ENCODE measurements at regions not wholly inside any gene's neighbourhood (a gene's known extent, or its start where the extent isn't known, plus 50 kb on each side); places are given as distances from the start of the nearest gene placed in this dataset.

DNA sequence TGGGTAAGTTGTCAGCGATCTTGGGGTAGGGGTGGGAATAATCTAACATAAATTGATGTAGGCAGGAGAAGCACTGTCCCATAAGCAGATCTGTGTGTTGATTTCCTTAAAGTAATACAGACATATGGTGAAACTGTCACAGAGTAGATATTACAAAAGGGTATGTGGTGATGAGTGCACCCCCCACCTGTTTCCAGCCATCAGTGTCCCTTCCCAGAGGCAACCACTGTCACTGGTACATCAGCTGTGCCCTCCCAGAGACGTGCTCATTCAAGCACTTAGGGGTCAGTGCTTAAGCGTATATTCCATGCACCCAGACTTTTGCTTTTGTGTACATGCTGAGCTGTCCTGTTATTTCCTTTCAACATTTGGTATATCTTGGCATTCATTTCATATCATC is 94.3 kb upstream of the PITX1 start:
- H3K27me3 ChIP-seq (ENCODE audit: control insufficient read depth, insufficient read depth, low read length), result no peaks in the 10 kb centered on the region
- no peaks in the 10 kb centered on the region for H3K36me3 ChIP-seq (ENCODE audit: control insufficient read depth, insufficient read depth, low read length)
- H3K4me3 ChIP-seq (ENCODE audit: low read length), result no peak overlapping the region
- H3K4me1 ChIP-seq (ENCODE audit: control insufficient read depth, insufficient read depth, low read length), result peaks cover 23% of the 10 kb centered on the region
- H3K9ac ChIP-seq (ENCODE audit: low read length), result no peak overlapping the region
- H3K9me3 ChIP-seq (ENCODE audit: control insufficient read depth, low read length), result no peaks in the 10 kb centered on the region

DNA sequence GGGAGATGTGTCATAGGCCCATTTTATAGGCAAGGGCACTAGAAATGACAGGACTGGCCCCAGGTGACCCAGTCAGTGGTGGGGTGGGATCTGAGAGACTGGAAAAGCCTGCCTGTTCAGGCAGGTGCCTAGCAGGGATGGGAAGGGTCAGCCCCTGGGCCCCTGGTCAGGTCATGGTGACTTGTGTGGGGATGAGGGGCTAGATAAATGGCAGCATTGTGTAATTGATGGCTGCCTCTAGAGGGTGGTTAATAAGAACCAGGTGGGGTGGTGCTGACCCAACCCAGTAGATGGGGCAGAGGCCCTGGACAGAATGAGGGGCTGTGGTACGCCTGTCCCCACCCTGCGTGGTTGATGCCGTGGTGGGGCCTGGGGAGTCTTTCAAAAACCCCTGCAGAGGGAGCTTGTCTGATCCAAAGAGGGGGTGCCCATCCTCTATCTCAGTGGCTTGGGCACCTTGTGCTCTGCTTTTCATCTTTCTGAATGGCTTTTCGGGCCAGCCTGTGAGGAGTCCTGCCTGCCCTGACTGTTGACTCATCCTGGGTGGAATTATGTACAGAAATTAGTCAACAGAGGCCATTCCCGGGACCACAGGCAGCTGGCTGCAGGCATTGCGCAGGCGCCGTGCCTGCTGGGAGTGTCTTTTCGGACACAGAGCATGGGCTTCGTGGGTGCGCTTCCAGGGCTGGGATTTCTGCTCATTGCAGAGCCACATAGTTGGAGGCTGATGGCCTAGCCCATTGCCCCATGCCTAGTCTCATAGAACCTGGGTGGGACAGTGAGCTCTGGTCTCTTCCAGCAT is 93.6 kb upstream of the PITX1 start:
- Histone ChIP-seq H3K27me3 (ENCODE audit: control insufficient read depth, insufficient read depth, low read length) (no peaks in the 10 kb centered on the region), H3K4me3 (ENCODE audit: low read length) (no peak overlapping the region), H3K9ac (ENCODE audit: low read length) (no peak overlapping the region), H3K4me1 (ENCODE audit: control insufficient read depth, insufficient read depth, low read length) (peaks cover 23% of the 10 kb centered on the region), H3K36me3 (ENCODE audit: control insufficient read depth, insufficient read depth, low read length) (no peaks in the 10 kb centered on the region), H3K9me3 (ENCODE audit: control insufficient read depth, low read length) (no peaks in the 10 kb centered on the region)

DNA sequence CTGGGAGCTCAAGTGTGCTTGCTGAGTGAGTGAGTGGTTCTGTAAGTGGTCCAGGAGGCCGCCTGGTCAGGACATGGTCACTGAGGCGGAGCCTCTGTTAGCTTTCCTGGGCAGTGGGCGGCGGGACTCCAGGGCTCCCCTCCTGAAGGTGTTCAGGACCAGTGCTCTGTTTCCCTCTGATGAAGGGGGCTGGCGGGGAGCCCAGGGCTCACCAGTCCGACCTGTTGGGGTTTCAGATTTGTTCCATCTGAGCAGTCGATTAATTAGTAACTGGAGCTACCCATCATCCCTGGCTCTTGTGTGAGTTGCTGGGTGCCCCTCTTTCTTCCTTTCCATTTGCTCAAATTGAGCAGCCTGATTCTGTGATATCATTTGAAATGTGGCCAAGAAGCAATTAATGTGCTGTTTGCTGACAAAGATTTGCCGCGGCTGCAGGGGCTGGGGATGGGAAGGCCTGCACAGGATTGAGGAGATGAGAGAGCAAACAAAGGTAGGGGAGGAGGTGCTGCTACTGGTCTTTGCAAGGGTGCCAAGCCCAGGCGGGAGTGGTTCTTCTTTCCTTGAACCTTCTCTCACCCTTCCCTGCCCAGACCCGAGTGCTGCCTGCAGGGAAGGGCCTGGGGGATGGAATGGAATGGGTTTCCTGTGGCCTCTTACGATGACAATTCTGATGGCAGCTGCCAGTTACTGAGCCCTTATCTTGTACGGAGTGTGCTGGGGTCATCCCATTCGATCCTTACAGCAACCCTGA is 92.8 kb upstream of the PITX1 start:
- no peak overlapping the region for H3K9ac ChIP-seq (ENCODE audit: low read length)
- H3K36me3 ChIP-seq (ENCODE audit: control insufficient read depth, insufficient read depth, low read length), result no peaks in the 10 kb centered on the region
- H3K9me3 ChIP-seq (ENCODE audit: control insufficient read depth, low read length), result no peaks in the 10 kb centered on the region
- H3K4me3 ChIP-seq (ENCODE audit: low read length), result no peak overlapping the region
- H3K27me3 ChIP-seq (ENCODE audit: control insufficient read depth, insufficient read depth, low read length), result no peaks in the 10 kb centered on the region
- peaks cover 23% of the 10 kb centered on the region for H3K4me1 ChIP-seq (ENCODE audit: control insufficient read depth, insufficient read depth, low read length)

DNA sequence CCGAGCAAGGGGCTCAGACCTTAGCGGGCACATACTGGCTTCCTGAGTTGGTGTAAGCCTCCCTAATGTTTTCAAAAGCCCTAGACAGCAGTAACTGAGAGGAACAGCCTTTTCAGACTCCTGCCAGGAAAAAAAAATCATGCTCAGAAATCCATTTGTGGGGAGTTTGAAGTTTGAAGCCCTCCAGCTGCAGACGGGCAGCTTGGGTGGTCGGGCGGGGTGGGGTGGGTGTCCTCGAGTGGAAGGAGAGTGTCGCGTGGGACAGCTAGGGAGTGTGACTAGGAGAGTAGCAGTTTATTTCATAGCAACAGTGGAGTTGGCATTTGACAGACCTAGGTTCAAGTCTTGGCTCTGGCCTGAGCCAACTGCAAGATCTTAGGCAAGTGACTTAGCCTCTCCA is 90.7 kb upstream of the PITX1 start:
- Histone ChIP-seq H3K9ac (ENCODE audit: low read length) (no peak overlapping the region), H3K4me1 (ENCODE audit: control insufficient read depth, insufficient read depth, low read length) (peaks cover 23% of the 10 kb centered on the region), H3K36me3 (ENCODE audit: control insufficient read depth, insufficient read depth, low read length) (no peaks in the 10 kb centered on the region), H3K27me3 (ENCODE audit: control insufficient read depth, insufficient read depth, low read length) (no peaks in the 10 kb centered on the region), H3K4me3 (ENCODE audit: low read length) (no peak overlapping the region), H3K9me3 (ENCODE audit: control insufficient read depth, low read length) (no peaks in the 10 kb centered on the region)

DNA sequence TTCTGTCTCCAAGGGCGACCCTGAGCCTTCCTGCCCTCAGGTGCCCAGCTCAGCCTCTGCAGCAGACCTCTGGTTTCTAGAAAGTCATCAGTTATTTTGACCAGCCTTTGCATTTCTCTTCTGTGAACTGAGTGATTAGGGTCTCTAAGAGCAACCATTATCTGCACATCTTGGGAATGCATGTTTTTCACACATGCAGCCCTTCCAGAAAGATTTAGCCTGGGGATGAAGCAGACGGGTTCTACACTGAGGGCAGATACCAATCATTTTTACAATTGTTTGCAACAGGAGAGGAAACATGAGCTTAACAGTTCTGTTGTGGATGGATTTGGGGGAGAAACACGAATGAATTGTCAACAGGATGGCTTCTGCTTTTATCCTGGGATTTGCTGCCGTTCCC is 90.1 kb upstream of the PITX1 start:
- H3K9ac ChIP-seq (ENCODE audit: low read length), result no peak overlapping the region
- H3K4me1 ChIP-seq (ENCODE audit: control insufficient read depth, insufficient read depth, low read length), result peaks cover 23% of the 10 kb centered on the region
- no peaks in the 10 kb centered on the region for H3K9me3 ChIP-seq (ENCODE audit: control insufficient read depth, low read length)
- no peak overlapping the region for H3K4me3 ChIP-seq (ENCODE audit: low read length)
- no peaks in the 10 kb centered on the region for H3K27me3 ChIP-seq (ENCODE audit: control insufficient read depth, insufficient read depth, low read length)
- no peaks in the 10 kb centered on the region for H3K36me3 ChIP-seq (ENCODE audit: control insufficient read depth, insufficient read depth, low read length)

DNA sequence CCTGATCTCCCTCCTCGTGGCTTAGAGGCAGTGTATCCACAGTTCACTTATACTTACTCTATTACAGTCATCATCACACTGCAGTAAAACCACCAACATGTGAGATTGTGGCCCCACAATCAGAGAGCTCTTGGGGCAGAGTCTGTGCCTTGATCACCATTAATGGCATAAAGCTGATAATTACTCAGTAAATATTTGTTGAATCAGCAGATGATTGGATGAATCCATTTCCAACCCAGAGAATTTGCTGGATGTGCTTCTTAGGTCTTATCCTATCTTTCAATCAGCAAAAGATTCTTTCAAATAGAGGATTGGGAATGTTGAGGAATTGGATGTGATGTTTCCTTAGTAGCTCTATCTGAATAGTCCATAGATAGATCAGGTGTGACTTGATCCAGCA is 88.8 kb upstream of the PITX1 start:
- no peak overlapping the region for H3K4me3 ChIP-seq (ENCODE audit: low read length)
- no peaks in the 10 kb centered on the region for H3K9me3 ChIP-seq (ENCODE audit: control insufficient read depth, low read length)
- H3K9ac ChIP-seq (ENCODE audit: low read length), result no peak overlapping the region
- no peaks in the 10 kb centered on the region for H3K36me3 ChIP-seq (ENCODE audit: control insufficient read depth, insufficient read depth, low read length)
- peaks cover 15% of the 10 kb centered on the region for H3K4me1 ChIP-seq (ENCODE audit: control insufficient read depth, insufficient read depth, low read length)
- no peaks in the 10 kb centered on the region for H3K27me3 ChIP-seq (ENCODE audit: control insufficient read depth, insufficient read depth, low read length)

DNA sequence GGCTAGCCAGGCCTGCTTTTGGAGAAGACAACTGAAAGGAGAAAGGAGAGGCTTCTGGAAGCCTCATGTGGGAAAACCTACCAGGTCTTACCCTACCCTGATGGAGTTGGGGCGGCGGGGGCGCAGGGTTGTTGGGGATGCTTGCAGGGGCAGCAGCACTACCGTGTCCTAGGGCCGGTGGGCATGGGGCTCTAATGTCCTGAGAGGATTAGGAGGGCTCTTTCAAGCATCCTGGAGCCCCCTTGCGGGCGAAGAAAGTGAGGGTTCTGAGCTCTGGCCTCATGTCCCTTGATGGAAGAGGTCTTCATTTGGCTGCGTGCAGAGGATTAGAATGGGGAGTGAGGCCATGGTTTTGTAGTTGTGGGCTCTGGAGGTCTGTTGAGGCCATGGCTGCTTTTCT is 86.9 kb upstream of the PITX1 start:
- Histone ChIP-seq H3K4me3 (ENCODE audit: low read length) (no peak overlapping the region), H3K36me3 (ENCODE audit: control insufficient read depth, insufficient read depth, low read length) (no peaks in the 10 kb centered on the region), H3K4me1 (ENCODE audit: control insufficient read depth, insufficient read depth, low read length) (peaks cover 3% of the 10 kb centered on the region), H3K9ac (ENCODE audit: low read length) (no peak overlapping the region), H3K27me3 (ENCODE audit: control insufficient read depth, insufficient read depth, low read length) (no peaks in the 10 kb centered on the region), H3K9me3 (ENCODE audit: control insufficient read depth, low read length) (no peaks in the 10 kb centered on the region)

DNA sequence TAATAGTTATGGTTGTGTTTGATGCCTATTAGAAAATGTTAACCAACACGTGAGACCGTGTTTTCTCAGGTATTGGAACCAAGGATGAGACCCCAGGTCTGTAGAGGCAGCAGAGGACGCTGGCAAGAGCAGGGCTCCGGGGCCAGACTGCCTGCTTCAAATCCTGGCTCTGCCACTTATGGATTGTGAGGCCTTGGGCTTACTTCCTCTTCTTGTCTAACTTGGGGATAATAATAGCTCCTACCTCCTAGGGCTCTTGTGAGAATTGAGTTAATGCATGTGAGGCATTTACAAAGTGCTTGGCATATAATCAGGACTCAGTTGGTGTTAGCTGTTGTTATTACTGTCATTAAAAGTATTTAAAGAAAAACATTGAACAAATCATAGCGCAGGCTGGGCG is 85.5 kb upstream of the PITX1 start:
- Histone ChIP-seq H3K36me3 (ENCODE audit: control insufficient read depth, insufficient read depth, low read length) (no peaks in the 10 kb centered on the region), H3K4me1 (ENCODE audit: control insufficient read depth, insufficient read depth, low read length) (peaks cover 7% of the 10 kb centered on the region), H3K9me3 (ENCODE audit: control insufficient read depth, low read length) (no peaks in the 10 kb centered on the region), H3K27me3 (ENCODE audit: control insufficient read depth, insufficient read depth, low read length) (no peaks in the 10 kb centered on the region), H3K4me3 (ENCODE audit: low read length) (no peak overlapping the region), H3K9ac (ENCODE audit: low read length) (no peak overlapping the region)

DNA sequence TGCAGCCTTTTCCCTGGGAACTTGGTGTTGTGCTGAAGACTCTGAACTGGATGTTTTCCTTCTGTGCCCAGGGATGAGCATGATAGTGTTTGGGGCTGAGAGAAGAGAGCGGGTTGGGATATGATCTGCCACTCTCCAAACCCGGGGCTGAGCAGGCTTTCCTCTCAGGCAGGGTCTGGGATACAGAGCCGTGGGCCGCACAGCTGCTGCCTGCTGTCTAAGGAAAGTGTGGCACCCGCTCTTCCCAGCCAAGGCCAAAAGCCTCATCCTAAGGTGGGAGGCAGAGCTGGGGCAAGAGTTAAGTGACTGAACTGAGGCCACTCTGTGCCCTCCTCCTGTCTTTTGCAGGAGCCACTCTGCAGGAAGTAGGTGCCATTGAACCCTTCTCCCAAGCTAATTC is 83.6 kb upstream of the PITX1 start:
- no peak overlapping the region for H3K4me3 ChIP-seq (ENCODE audit: low read length)
- H3K9me3 ChIP-seq (ENCODE audit: control insufficient read depth, low read length), result no peaks in the 10 kb centered on the region
- H3K4me1 ChIP-seq (ENCODE audit: control insufficient read depth, insufficient read depth, low read length), result peaks cover 7% of the 10 kb centered on the region
- H3K36me3 ChIP-seq (ENCODE audit: control insufficient read depth, insufficient read depth, low read length), result no peaks in the 10 kb centered on the region
- H3K9ac ChIP-seq (ENCODE audit: low read length), result no peak overlapping the region
- no peaks in the 10 kb centered on the region for H3K27me3 ChIP-seq (ENCODE audit: control insufficient read depth, insufficient read depth, low read length)

DNA sequence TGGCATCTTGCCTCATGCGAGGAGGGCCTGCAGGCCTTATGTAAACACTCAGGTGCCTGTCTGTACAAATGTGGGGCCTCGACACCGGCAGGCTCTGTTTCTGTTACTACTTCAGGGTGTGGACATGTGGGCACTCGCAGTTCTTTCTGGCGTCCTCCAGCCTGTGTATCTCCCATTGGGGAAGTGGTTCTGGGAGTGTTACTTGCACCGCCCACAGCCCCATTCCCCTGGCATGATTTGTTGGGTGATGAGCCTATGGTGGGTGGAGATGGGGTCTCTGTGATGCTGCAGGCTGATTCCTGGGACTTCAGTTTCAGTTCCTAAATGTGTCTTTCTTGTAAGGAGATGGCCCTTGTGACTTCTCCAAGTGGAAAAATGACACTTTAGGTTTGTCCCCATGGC is 82.1 kb upstream of the PITX1 start:
- Histone ChIP-seq H3K36me3 (ENCODE audit: control insufficient read depth, insufficient read depth, low read length) (no peaks in the 10 kb centered on the region), H3K4me3 (ENCODE audit: low read length) (no peak overlapping the region), H3K4me1 (ENCODE audit: control insufficient read depth, insufficient read depth, low read length) (peaks cover 11% of the 10 kb centered on the region), H3K9me3 (ENCODE audit: control insufficient read depth, low read length) (no peaks in the 10 kb centered on the region), H3K9ac (ENCODE audit: low read length) (no peak overlapping the region), H3K27me3 (ENCODE audit: control insufficient read depth, insufficient read depth, low read length) (no peaks in the 10 kb centered on the region)

DNA sequence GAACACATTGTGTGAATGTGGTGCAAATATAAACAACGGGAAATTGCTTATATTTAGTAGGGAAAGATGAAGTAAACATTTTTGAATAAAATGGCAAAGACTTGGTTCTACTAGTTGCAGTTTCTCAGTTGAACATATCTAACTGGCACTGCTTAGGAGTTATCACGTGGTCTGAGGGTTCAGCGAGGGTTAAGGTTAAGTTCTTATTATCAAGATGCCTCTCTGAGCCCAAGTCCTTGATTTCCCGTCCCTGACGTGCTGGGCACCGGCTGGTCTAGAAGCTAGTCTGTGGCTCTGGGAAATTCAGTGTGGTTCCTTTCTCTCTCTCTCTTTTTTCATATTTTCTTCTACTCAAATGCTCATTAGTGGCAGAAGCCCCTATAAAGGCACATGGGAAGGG is 81.6 kb upstream of the PITX1 start:
- H3K9me3 ChIP-seq (ENCODE audit: control insufficient read depth, low read length), result no peaks in the 10 kb centered on the region
- no peak overlapping the region for H3K4me3 ChIP-seq (ENCODE audit: low read length)
- H3K4me1 ChIP-seq (ENCODE audit: control insufficient read depth, insufficient read depth, low read length), result peaks cover 11% of the 10 kb centered on the region
- no peaks in the 10 kb centered on the region for H3K36me3 ChIP-seq (ENCODE audit: control insufficient read depth, insufficient read depth, low read length)
- no peak overlapping the region for H3K9ac ChIP-seq (ENCODE audit: low read length)
- no peaks in the 10 kb centered on the region for H3K27me3 ChIP-seq (ENCODE audit: control insufficient read depth, insufficient read depth, low read length)

DNA sequence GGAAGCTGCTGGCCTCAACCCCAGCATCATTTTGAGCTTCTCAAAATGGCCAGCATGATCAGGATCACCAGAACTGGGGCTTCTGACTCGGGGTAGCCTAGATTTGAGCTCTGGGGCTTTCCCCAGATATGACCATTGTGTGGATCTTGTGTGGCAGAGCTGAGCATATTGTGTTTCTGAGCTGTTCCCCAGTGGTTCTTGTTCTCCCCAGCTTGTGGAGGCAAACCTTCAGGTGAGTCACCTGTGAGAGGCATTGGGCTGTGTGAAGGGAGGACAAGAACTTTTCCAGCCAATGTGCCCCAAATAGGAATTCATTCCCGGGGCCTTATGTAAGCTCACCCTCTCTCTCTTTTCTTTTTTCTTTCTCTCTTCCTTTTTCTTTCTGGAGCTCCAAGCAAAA is 80.7 kb upstream of the PITX1 start:
- Histone ChIP-seq H3K36me3 (ENCODE audit: control insufficient read depth, insufficient read depth, low read length) (no peaks in the 10 kb centered on the region), H3K27me3 (ENCODE audit: control insufficient read depth, insufficient read depth, low read length) (no peaks in the 10 kb centered on the region), H3K4me1 (ENCODE audit: control insufficient read depth, insufficient read depth, low read length) (peaks cover 11% of the 10 kb centered on the region), H3K9me3 (ENCODE audit: control insufficient read depth, low read length) (no peaks in the 10 kb centered on the region), H3K9ac (ENCODE audit: low read length) (no peak overlapping the region), H3K4me3 (ENCODE audit: low read length) (no peak overlapping the region)
